Thyroid gland (tissue), 4 donors: ENCODE measurements at regions not wholly inside any gene's neighbourhood (a gene's known extent, or its start where the extent isn't known, plus 50 kb on each side); places are given as distances from the start of the nearest gene placed in this dataset.

Experiments used
- DNase-seq, 2 donors: peaks; one replicate each; pipeline ENCODE4 v3.0.0-alpha.2; 2019
- H3K27ac ChIP-seq, 3 donors: fragments of 200-600 bp; sonication (generic); 1 replicate in 2 of 3; 2 replicates in 1 of 3; pipeline ENCODE4 v1.5.1; 2016 to 2019; ENCODE audit warnings: mild to moderate bottlenecking in 1 of 3, moderate library complexity in 1 of 3
- H3K27me3 ChIP-seq: fragments of 200-600 bp; sonication (generic); one replicate; pipeline ENCODE4 v1.5.1; 2019
- H3K36me3 ChIP-seq, 2 donors: fragments of 200-600 bp; sonication (generic); one replicate each; pipeline ENCODE4 v1.5.1; 2016 to 2019
- H3K4me1 ChIP-seq, 2 donors: fragments of 200-600 bp; sonication (generic); one replicate each; pipeline ENCODE4 v1.5.1; 2017 to 2019
- H3K4me3 ChIP-seq, 3 donors: fragments of 200-600 bp; sonication (generic); replicated peaks in 1 of 3; 1 replicate in 2 of 3; 2 replicates in 1 of 3; pipeline ENCODE4 v1.5.1; 2016; ENCODE audit warnings: mild to moderate bottlenecking in 1 of 3
- H3K9me3 ChIP-seq: fragments of 200-600 bp; sonication (generic); one replicate; pipeline ENCODE4 v1.5.1; 2017
- POLR2A ChIP-seq, 2 donors: fragments of 450-650 bp; IDR thresholded peaks; one replicate each; pipeline ENCODE4 v1.6.1; 2017; ENCODE audit warnings: antibody characterized with exemption in 2 of 2, mild to moderate bottlenecking in 2 of 2, moderate library complexity in 1 of 2
- WGBS, 2 donors: methylation state at CpG; one replicate each; pipeline ENCODE4 v1.1.5; 2017; 5-methylcytosine and 5-hydroxymethylcytosine counted together
- intact Hi-C: fragments of 100-400 bp; cut with DNase I; formaldehyde crosslinking; loops from one replicate; pipeline ENCODE4 v1.15.1; 2023
- TF ChIP-seq, protein P1 (sequence below), 6 experiments: fragments of 200-600 bp in 3 of 6; fragments of 450-650 bp in 3 of 6; sonication (generic) in 3 of 6; IDR thresholded peaks; one replicate each; pipeline ENCODE4 v1.5.1; 2016 to 2019; ENCODE audit warnings: antibody characterized with exemption in 6 of 6, mild to moderate bottlenecking in 2 of 6, inconsistent platforms in 1 of 6, moderate library complexity in 1 of 6

DNA sequence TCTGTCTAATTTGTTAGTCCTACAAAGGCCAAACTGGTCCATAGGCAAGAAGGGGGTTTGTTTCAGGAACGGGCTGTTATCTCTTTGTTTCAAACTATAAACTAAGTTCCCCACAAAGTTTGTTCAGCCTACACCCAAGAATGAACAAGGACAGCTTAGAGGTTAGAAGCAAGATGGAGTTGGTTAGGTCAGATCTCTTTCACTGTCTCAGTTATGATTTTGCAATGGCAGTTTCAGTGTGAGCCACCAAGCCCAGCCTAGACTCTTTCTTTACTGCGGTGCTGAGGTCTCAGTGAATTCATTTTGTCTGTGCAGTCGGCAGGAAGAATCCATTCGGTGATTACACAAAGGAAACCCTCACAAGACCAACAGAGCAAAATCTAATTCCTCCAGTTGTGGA is 56.6 kb upstream of the ABCC4 start:
- no peaks in the 10 kb centered on the region for H3K4me1 ChIP-seq
- H3K27ac ChIP-seq: no peak overlapping the region
- no peak overlapping the region for H3K4me3 ChIP-seq
- DNase-seq: no peak
- H3K27me3 ChIP-seq: no peaks in the 10 kb centered on the region
- TF ChIP-seq, protein P1, sequence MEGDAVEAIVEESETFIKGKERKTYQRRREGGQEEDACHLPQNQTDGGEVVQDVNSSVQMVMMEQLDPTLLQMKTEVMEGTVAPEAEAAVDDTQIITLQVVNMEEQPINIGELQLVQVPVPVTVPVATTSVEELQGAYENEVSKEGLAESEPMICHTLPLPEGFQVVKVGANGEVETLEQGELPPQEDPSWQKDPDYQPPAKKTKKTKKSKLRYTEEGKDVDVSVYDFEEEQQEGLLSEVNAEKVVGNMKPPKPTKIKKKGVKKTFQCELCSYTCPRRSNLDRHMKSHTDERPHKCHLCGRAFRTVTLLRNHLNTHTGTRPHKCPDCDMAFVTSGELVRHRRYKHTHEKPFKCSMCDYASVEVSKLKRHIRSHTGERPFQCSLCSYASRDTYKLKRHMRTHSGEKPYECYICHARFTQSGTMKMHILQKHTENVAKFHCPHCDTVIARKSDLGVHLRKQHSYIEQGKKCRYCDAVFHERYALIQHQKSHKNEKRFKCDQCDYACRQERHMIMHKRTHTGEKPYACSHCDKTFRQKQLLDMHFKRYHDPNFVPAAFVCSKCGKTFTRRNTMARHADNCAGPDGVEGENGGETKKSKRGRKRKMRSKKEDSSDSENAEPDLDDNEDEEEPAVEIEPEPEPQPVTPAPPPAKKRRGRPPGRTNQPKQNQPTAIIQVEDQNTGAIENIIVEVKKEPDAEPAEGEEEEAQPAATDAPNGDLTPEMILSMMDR (IDR thresholded peaks at IDR 0.05): no peak
- no peak for TF ChIP-seq POLR2A (IDR thresholded peaks at IDR 0.05)
- intact Hi-C loops: no loop called here
- 84 to 87% methylated on average over 4 of the region's 4 CpGs for WGBS, 2 donors
- H3K36me3 ChIP-seq: no peaks in the 10 kb centered on the region
- H3K9me3 ChIP-seq: no peaks in the 10 kb centered on the region

DNA sequence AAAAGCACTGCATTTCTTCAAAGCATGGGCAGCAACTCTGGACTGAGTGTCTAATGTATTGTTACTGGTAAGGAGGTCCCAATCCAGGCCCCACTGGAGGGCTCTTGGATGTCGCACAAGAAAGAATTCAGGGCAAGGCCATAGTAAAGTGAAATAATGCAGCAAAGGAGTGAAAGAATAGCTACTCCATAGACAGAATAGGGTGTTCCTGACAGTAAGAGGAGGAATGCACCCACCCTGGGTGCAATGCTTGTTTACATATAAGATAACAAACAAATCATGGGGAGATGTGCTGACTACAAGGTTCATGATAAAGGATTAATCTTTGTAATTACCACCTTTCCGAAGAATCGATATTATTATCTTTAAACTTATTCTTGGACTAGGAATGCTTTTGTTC is 58.8 kb upstream of the ABCC4 start:
- H3K9me3 ChIP-seq: no peaks in the 10 kb centered on the region
- H3K27ac ChIP-seq: no peak overlapping the region
- TF ChIP-seq, protein P1 (IDR thresholded peaks at IDR 0.05): no peak
- no peak for TF ChIP-seq POLR2A (IDR thresholded peaks at IDR 0.05)
- H3K4me1 ChIP-seq: no peaks in the 10 kb centered on the region
- no peaks in the 10 kb centered on the region for H3K36me3 ChIP-seq
- no peak overlapping the region for H3K4me3 ChIP-seq
- intact Hi-C loops: no loop called here
- DNase-seq: no peak
- H3K27me3 ChIP-seq: no peaks in the 10 kb centered on the region
- 69 to 78% methylated on average over 3 of the region's 3 CpGs for WGBS, 2 donors

DNA sequence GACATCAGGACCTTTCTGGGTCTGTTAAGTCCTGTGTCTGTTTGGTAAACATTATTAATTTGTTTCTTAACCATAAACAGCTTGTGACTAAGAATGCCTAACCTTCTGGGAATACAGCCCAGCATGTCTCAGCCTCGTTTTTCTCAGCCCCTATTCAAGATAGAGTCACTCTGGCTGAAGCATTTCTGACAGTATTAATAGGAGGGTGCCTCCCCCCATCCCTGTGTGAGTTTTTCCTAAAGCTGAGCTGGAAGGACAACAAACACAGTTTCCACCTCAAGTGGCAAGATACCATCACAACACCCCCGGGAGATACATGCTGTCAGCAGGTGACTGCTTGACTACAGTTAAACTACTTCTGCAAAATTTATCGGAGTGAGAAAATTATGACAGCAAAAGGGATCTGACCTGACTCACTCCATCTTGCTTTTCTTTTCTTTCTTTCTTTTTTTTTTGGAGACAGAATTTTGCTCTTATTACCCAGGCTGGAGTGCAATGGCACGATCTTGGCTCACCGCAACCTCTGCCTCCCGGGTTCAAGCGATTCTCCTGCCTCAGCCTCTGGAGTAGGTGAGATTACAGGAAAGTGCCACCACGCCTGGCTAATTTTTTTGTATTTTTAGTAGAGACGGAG is 59.3 kb upstream of the ABCC4 start:
- Histone ChIP-seq H3K9me3 (no peaks in the 10 kb centered on the region), H3K4me1 (no peaks in the 10 kb centered on the region), H3K36me3 (no peaks in the 10 kb centered on the region), H3K27ac (no peak overlapping the region), H3K27me3 (no peaks in the 10 kb centered on the region), H3K4me3 (no peak overlapping the region)
- 70 to 74% methylated on average over 9 of the region's 9 CpGs for WGBS, 2 donors
- TF ChIP-seq, protein P1 (IDR thresholded peaks at IDR 0.05): no peak
- no peak for TF ChIP-seq POLR2A (IDR thresholded peaks at IDR 0.05)
- no peak for DNase-seq
- intact Hi-C loops: no loop called here

DNA sequence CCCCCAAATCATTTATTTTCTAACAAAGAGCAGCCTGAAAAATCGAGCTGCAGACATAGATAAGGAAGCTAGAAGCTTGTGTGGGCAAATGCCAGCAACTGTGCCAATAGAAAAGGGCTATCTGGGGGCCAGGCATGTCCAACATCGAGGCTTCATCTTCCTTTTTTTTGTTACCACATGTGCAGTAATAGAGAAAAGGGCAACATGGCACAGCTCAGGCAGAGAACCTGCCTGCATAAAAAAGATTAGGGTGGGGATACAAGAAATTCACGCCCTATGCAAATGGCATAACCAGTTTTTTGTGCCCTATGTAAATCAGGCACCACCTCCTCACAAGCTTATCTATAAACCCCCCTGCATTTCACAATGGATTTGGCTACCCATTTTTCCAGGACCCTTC is 60.4 kb upstream of the ABCC4 start:
- Histone ChIP-seq H3K36me3 (no peaks in the 10 kb centered on the region), H3K9me3 (no peaks in the 10 kb centered on the region), H3K4me3 (no peak overlapping the region), H3K27me3 (no peaks in the 10 kb centered on the region), H3K4me1 (no peaks in the 10 kb centered on the region), H3K27ac (no peak overlapping the region)
- 75 to 84% methylated on average over 3 of the region's 3 CpGs for WGBS, 2 donors
- intact Hi-C loops: no loop called here
- no peak for TF ChIP-seq POLR2A (IDR thresholded peaks at IDR 0.05)
- TF ChIP-seq, protein P1 (IDR thresholded peaks at IDR 0.05): no peak
- no peak for DNase-seq

DNA sequence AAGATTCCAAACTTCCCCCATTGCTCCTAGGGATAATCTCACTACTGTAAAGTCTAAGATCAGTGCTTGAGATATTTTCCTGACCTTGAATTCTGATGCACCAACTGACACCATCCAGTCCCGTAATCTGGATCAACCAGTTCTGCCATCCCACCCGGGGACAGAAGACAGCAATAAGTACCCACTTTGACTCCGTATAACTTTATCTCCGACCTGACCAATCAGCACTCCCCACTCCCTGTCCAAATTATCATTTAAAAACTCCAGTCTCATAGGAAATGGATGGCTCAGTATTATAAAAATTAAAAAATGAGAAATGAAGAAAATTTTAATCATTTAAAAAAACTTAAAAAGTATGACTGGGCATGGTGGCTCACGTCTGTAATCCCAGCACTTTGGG is 61.4 kb upstream of the ABCC4 start:
- no peaks in the 10 kb centered on the region for H3K27me3 ChIP-seq
- intact Hi-C loops: no loop called here
- TF ChIP-seq, protein P1 (IDR thresholded peaks at IDR 0.05): no peak
- no peak for TF ChIP-seq POLR2A (IDR thresholded peaks at IDR 0.05)
- no peak overlapping the region for H3K27ac ChIP-seq
- no peak for DNase-seq
- no peaks in the 10 kb centered on the region for H3K9me3 ChIP-seq
- H3K4me1 ChIP-seq: no peaks in the 10 kb centered on the region
- WGBS, 2 donors: 60 to 88% methylated on average over 5 of the region's 5 CpGs
- no peak overlapping the region for H3K4me3 ChIP-seq
- H3K36me3 ChIP-seq: no peaks in the 10 kb centered on the region
